Nephron (organoid): ENCODE measurements at regions not wholly inside any gene's neighbourhood (a gene's known extent, or its start where the extent isn't known, plus 50 kb on each side); places are given as distances from the start of the nearest gene placed in this dataset.

Experiments
- H3K27ac Mint-ChIP-seq, 3 experiments: 2 replicates each; pipeline ENCODE4 v1.8.0; 2020; ENCODE audit warnings: mixed read lengths in 3 of 3, mild to moderate bottlenecking in 2 of 3, moderate library complexity in 1 of 3
- H3K27me3 Mint-ChIP-seq: 2 replicates; pipeline ENCODE4 v1.8.0; 2021; ENCODE audit warnings: low read depth, mild to moderate bottlenecking, moderate library complexity, mixed read lengths
- H3K36me3 Mint-ChIP-seq: 2 replicates; pipeline ENCODE4 v1.8.0; 2020; ENCODE audit warnings: low read depth, mixed read lengths
- H3K4me1 Mint-ChIP-seq: 2 replicates; pipeline ENCODE4 v1.8.0; 2020; ENCODE audit warnings: mixed read lengths
- H3K4me3 Mint-ChIP-seq, 3 experiments: 2 replicates each; pipeline ENCODE4 v1.8.0; 2020; ENCODE audit warnings: mild to moderate bottlenecking in 3 of 3, mixed read lengths in 3 of 3, moderate library complexity in 2 of 3
- H3K9me3 Mint-ChIP-seq: 2 replicates; pipeline ENCODE4 v1.8.0; 2020; ENCODE audit warnings: mixed read lengths
- CTCF ChIP-seq, 3 experiments: fragments of 200-600 bp; sonication (generic); IDR thresholded peaks; one replicate each; pipeline ENCODE4 v1.5.0; 2021; ENCODE audit warnings: antibody characterized with exemption in 3 of 3; ENCODE audit not compliant: unreplicated experiment in 3 of 3

GRCh38 chr20:6831461-6831860 lies 64.0 kb downstream of the BMP2 start:
- H3K4me3 Mint-ChIP-seq = no peak overlapping the region
- H3K27me3 Mint-ChIP-seq = peaks cover 3% of the 10 kb centered on the region
- no peaks in the 10 kb centered on the region for H3K36me3 Mint-ChIP-seq
- no peak overlapping the region for H3K27ac Mint-ChIP-seq
- H3K9me3 Mint-ChIP-seq = no peaks in the 10 kb centered on the region
- TF ChIP-seq CTCF (IDR thresholded peaks at IDR 0.05; ENCODE audit: unreplicated experiment in 3 of 3) = no peak
- no peaks in the 10 kb centered on the region for H3K4me1 Mint-ChIP-seq

DNA sequence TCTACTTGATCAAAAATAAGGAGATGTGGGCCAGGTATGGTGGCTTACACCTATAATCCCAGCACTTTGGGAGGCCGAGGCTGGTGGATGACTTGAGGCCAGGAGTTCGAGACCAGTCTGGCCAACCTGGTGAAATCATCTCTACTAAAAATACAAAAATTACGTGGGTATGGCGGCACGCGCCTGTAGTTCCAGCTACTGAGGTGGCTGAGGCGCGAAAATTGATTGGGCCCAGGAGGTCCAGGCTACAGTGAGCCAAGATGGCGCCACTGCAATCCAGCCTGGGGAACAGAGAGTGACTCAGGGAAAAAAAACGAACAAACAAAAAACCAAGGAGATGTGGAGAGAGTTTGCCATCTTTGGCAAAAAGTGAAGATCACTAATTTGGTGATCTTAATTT lies 65.3 kb downstream of the BMP2 start:
- peaks cover 5% of the 10 kb centered on the region for H3K27me3 Mint-ChIP-seq
- H3K4me3 Mint-ChIP-seq = no peak overlapping the region
- H3K27ac Mint-ChIP-seq = no peak overlapping the region
- H3K36me3 Mint-ChIP-seq = no peaks in the 10 kb centered on the region
- H3K4me1 Mint-ChIP-seq = no peaks in the 10 kb centered on the region
- no peak for TF ChIP-seq CTCF (IDR thresholded peaks at IDR 0.05; ENCODE audit: unreplicated experiment in 3 of 3)
- no peaks in the 10 kb centered on the region for H3K9me3 Mint-ChIP-seq

DNA sequence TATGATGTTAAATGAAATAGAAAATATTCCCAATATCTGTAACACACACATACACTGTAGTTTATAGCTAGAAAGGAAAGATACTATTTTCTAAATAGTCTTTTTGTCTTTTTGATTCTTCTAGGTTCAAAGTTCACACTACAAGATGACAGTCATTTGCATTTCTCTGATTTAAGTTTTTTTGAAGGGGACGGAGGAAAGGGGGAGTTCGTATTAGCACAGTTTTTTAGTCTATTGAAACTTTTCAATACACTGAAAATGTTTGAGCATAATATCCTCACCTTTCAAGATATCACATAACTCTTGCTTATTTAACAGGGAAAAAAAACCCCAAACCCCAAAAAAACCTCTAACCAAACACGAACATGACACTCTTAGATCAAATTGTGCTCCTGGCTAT lies 68.1 kb downstream of the BMP2 start:
- Mint-ChIP-seq H3K27me3 (peaks cover 5% of the 10 kb centered on the region), H3K4me3 (no peak overlapping the region), H3K9me3 (no peaks in the 10 kb centered on the region), H3K36me3 (no peaks in the 10 kb centered on the region), H3K4me1 (no peaks in the 10 kb centered on the region), H3K27ac (peak overlapping the region in 1 of 3 experiments; percentile 38)
- TF ChIP-seq CTCF (IDR thresholded peaks at IDR 0.05; ENCODE audit: unreplicated experiment in 3 of 3) = no peak

- Mint-ChIP-seq H3K4me3 (no peak overlapping the region), H3K27me3 (peaks cover 5% of the 10 kb centered on the region), H3K36me3 (no peaks in the 10 kb centered on the region), H3K4me1 (no peaks in the 10 kb centered on the region), H3K9me3 (no peaks in the 10 kb centered on the region), H3K27ac (peak overlapping the region in 1 of 3 experiments; percentile 83)
- no peak for TF ChIP-seq CTCF (IDR thresholded peaks at IDR 0.05; ENCODE audit: unreplicated experiment in 3 of 3)
These were observed 69.4 kb downstream of the BMP2 start for GRCh38 chr20:6836821-6837374.

DNA sequence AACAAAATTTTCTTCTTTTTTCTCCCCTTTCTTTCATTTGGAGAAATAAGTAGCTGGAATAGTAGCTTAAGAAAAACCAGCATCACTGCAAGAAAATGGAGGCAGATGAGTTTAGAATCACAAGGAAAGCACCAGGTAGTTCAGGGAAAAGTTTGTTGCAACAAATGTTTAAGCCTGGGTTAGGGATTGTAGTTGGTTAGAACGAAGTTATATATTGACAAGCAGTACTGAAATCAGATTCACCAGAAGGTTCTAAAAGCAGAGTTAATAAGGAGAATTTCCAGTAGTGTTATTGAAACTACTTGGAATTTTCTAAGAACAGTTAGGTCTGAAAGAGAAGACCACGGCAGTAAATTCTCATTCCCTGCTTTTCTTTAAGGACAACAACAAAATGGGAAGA lies 70.2 kb downstream of the BMP2 start:
- no peaks in the 10 kb centered on the region for H3K9me3 Mint-ChIP-seq
- peaks cover 5% of the 10 kb centered on the region for H3K27me3 Mint-ChIP-seq
- no peaks in the 10 kb centered on the region for H3K36me3 Mint-ChIP-seq
- H3K4me3 Mint-ChIP-seq = no peak overlapping the region
- peak overlapping the region; percentile 1 to 83 (median 50) for H3K27ac Mint-ChIP-seq
- H3K4me1 Mint-ChIP-seq = no peaks in the 10 kb centered on the region
- no peak for TF ChIP-seq CTCF (IDR thresholded peaks at IDR 0.05; ENCODE audit: unreplicated experiment in 3 of 3)

DNA sequence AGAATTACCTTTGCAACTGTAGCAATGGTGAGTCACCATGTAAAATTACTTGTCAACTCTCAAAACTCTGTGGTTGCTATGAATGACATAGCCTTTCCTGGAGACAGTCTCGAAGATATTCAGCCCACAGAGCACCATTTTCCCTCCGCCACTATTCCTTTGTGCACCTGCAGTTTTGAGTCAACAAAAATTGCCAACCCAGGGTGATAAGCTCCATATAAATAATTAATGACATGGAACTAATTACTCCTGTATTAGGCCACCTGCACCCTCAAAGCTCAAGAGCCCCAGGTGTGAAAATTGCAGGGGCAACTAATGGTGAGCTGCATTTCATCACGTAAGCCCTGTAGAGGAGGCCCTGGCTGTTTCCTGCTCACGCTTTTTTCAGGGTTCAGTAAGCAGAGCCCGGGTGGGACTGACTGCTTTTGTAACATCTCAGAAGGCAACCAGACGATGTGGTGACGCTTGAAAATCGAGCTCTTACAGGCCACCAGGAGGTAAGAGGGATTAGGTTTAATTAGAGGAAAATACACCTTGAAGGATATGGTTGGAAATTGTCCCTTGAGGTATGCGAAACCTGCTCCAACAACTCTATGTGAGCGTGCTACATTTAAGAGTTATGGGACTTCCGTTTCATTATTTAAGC lies 70.8 kb downstream of the BMP2 start:
- H3K4me1 Mint-ChIP-seq = no peaks in the 10 kb centered on the region

More for the DNA sequence above, 70.8 kb downstream of the BMP2 start:
- H3K27ac Mint-ChIP-seq = peak overlapping the region; percentile 1 to 83 (median 50)
- no peak overlapping the region for H3K4me3 Mint-ChIP-seq
- no peaks in the 10 kb centered on the region for H3K36me3 Mint-ChIP-seq
- TF ChIP-seq CTCF (IDR thresholded peaks at IDR 0.05; ENCODE audit: unreplicated experiment in 3 of 3) = no peak
- no peaks in the 10 kb centered on the region for H3K9me3 Mint-ChIP-seq
- H3K27me3 Mint-ChIP-seq = peaks cover 5% of the 10 kb centered on the region
